C4-2B (cell line): ENCODE measurements at regions not wholly inside any gene's neighbourhood (a gene's known extent, or its start where the extent isn't known, plus 50 kb on each side); places are given as distances from the start of the nearest gene placed in this dataset.

Experiments
- H3K27ac ChIP-seq: fragments of 450-650 bp; 2 replicates; pipeline ENCODE4 v1.5.1; 2017
- ZFX ChIP-seq: fragments of 450-650 bp; IDR thresholded peaks from 2 replicates; pipeline ENCODE4 v1.6.1; 2017
- TF ChIP-seq, protein P1 (sequence below): fragments of 450-650 bp; conservative IDR thresholded peaks from 2 replicates; pipeline ENCODE4 v1.5.1; 2017; ENCODE audit warnings: mild to moderate bottlenecking

DNA sequence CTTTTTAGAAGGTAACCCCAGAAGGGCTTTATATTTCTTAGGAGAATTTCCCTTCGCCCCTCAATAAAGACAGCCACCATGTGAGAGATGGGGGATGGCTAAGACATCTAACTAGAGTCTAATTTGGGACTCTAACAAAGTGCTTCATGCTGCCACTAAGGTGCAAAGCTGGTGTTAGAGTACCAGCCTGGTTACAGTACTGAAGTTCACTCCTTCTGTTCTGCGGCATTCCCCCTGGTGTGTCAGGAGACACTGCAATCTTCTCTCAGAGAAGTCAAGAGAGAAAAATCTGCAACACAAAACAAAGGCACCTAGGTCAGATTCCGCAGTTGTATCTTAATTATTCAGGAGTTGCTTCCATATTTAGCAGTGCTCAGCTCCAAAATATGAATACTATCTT is 603.0 kb upstream of the CADM1 start:
- TF ChIP-seq ZFX = no peak
- TF ChIP-seq, protein P1, sequence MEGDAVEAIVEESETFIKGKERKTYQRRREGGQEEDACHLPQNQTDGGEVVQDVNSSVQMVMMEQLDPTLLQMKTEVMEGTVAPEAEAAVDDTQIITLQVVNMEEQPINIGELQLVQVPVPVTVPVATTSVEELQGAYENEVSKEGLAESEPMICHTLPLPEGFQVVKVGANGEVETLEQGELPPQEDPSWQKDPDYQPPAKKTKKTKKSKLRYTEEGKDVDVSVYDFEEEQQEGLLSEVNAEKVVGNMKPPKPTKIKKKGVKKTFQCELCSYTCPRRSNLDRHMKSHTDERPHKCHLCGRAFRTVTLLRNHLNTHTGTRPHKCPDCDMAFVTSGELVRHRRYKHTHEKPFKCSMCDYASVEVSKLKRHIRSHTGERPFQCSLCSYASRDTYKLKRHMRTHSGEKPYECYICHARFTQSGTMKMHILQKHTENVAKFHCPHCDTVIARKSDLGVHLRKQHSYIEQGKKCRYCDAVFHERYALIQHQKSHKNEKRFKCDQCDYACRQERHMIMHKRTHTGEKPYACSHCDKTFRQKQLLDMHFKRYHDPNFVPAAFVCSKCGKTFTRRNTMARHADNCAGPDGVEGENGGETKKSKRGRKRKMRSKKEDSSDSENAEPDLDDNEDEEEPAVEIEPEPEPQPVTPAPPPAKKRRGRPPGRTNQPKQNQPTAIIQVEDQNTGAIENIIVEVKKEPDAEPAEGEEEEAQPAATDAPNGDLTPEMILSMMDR = no peak
- no peak overlapping the region for H3K27ac ChIP-seq

GRCh38 chr11:116104498-116105174 is 600.4 kb upstream of the CADM1 start:
- TF ChIP-seq, protein P1 = no peak

DNA sequence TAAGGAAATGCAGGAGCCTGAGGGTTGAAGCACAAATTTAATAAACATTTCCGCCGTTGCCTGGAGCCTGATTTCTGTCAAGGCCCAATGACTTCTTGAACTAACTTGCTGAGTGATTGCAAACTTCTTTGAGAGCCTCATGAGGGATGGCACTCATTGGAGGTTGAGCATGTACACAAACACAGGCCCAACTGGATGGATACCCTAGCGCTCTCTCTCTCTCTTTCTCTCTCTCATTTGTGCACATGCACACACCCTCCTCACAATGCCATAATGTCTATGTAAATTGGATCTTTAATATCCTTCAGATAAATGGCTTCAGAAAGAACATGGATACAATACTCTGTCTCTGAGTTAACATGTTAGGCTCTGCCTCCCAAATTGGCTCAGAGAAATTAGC is 597.7 kb upstream of the CADM1 start:
- TF ChIP-seq, protein P1 = no peak
- TF ChIP-seq ZFX = no peak
- no peak overlapping the region for H3K27ac ChIP-seq

More at GRCh38 chr11:116104498-116105174, 600.4 kb upstream of the CADM1 start:
- H3K27ac ChIP-seq = no peak overlapping the region

GRCh38 chr11:116100016-116100415 is 595.8 kb upstream of the CADM1 start:
- no peak for TF ChIP-seq ZFX
- TF ChIP-seq, protein P1 = no peak
- no peak overlapping the region for H3K27ac ChIP-seq

DNA sequence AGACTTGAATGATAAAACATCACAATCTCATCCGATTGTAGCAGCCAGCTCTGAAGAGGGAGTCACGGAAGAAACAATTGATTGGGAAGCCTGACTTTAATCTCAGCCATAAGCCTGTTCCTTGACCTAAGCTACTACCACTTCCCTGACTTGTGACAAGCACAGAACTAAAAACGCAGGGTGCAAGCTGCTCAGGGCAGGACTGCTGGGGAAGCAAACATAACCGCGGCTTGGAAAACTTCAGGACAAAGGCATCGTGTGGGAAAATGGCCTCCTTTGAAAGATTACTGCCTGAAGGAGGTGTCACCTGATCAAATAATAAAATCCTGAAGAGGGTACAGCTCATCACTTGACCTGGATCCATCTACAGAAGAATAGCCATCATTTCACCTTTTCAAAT is 595.3 kb upstream of the CADM1 start:
- no peak for TF ChIP-seq ZFX
- TF ChIP-seq, protein P1 = no peak
- H3K27ac ChIP-seq = no peak overlapping the region

DNA sequence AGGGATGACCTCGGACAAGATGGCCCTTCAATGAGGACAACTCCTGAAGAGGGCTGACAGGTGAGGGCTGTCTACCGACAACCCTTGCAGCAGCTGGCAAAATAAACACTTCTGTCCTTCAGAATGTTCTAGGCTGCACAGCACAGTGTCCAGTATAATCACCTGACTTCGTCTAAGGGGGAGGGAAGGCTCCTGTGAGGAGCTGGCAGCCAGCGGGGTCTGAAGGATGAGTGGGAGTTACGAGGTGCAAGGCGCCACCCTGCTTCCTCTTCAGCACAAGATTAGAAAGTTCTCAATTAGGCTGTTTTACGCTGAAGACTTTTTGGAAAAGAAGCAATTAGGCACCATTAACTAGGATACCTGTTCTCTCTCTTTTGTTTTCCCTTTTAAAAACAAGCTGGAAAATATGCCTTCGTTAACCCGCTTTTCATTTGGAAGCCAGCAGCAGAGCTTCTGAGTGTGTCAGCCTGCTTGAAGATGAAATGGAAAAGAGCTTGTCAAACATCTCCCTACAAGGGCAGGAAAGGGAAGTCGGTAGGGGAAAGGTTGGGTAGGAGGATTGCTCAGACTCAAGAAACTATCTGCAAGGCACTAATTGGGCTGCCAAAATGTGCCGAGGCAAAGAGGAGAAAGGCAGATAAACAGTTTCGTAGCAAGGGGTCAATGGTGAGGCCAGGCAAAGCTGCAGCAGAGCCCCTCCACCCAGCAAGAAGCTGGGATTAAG is 592.2 kb upstream of the CADM1 start:
- TF ChIP-seq, protein P1 = no peak
- no peak for TF ChIP-seq ZFX
- H3K27ac ChIP-seq = no peak overlapping the region

DNA sequence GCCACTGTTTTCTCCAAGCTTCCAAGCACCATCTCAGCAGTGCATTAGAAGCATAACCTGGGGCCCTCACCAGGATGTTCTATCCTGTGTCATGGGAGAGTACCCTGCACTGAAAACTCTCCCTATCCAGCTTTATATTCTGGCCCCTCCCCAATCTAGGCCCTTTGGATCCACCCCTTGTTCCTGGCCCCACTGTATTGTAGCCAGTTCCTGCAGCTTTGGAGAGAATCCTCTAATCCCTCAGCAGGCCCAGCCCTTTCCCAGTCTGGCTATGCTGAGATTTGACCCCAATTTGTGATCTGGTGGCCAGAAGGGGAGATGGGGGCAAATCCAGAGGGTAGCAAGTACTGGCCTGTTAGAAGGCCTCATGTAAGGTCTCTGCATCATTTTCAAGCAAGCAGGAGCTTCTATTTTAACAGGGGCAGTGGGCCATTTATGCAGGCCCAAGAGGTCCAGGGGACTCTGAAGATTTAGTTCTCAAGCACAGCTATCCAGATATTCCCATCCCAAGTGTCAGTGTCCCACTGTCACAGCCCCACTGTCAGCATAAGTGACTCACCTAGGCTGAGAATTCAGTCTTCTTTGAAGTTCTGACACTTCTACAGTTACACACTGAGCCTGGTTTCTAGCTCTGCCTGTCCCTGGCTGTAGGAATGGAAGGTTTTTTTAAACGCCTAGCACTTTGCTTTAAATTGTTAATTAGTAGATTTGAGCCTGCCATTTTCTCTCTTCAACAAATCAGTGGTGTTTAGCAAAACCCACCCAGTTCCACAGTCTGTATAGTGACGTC is 589.5 kb upstream of the CADM1 start:
- TF ChIP-seq ZFX = no peak

More for the DNA sequence above, 589.5 kb upstream of the CADM1 start:
- H3K27ac ChIP-seq = no peak overlapping the region
